IMR-90 (cell line): ENCODE measurements at regions not wholly inside any gene's neighbourhood (a gene's known extent, or its start where the extent isn't known, plus 50 kb on each side); places are given as distances from the start of the nearest gene placed in this dataset.

Experiments
- ATAC-seq: fragments of 200-7000 bp; cut with Tn5 transposase; 2 replicates; pipeline ENCODE4 v1.9.1; 2020; ENCODE audit warnings: low read depth, mild to moderate bottlenecking, moderate library complexity
- BruUV-seq: library from RNA; stranded (reverse); fragments of 400-500 nt; replicated peaks from 2 replicates; lab custom pipeline; 2021; lab: Mats Ljungman, UMichigan
- CTCF ChIA-PET: fragments of 300-600 bp; formaldehyde crosslinking; extraction: SDS; loops from one replicate; lab custom pipeline; 2021; ENCODE audit warnings: antibody characterized with exemption; lab: Yijun Ruan, JAX
- POLR2A ChIA-PET: fragments of 300-600 bp; sonication (Branson Sonifier 250); formaldehyde crosslinking; loops from one replicate; lab custom pipeline; 2022; ENCODE audit warnings: antibody characterized with exemption; ENCODE audit not compliant: unreplicated experiment; lab: Charles Lee
- DNase-seq: peaks from one replicate; pipeline ENCODE4 v3.0.0; 2013
- H2AFZ ChIP-seq: replicated peaks from 2 replicates; pipeline ENCODE3; 2013; ENCODE audit warnings: low read length, mild to moderate bottlenecking; ENCODE audit not compliant: poor library complexity
- H2AK5ac ChIP-seq: 2 replicates; pipeline ENCODE4 v1.6.1; 2013; ENCODE audit warnings: low read depth, low read length, inconsistent platforms
- H2AK9ac ChIP-seq: replicated peaks from 2 replicates; pipeline ENCODE3; 2013; ENCODE audit warnings: mild to moderate bottlenecking, low read depth, low read length, moderate library complexity; ENCODE audit not compliant: poor library complexity
- H2BK120ac ChIP-seq: 2 replicates; pipeline ENCODE4 v1.6.1; 2013; ENCODE audit warnings: low read depth, low read length, inconsistent platforms
- H2BK15ac ChIP-seq: 3 replicates; pipeline ENCODE4 v1.6.1; 2013; ENCODE audit warnings: low read depth, low read length, inconsistent platforms
- H2BK20ac ChIP-seq: 2 replicates; pipeline ENCODE4 v1.6.1; 2013; ENCODE audit warnings: low read depth, mild to moderate bottlenecking, inconsistent platforms, low read length, moderate library complexity
- H2BK5ac ChIP-seq: 2 replicates; pipeline ENCODE4 v1.6.1; 2013; ENCODE audit warnings: mild to moderate bottlenecking, low read depth, low read length, inconsistent platforms; ENCODE audit not compliant: poor library complexity, severe bottlenecking
- H3K14ac ChIP-seq: replicated peaks from 2 replicates; pipeline ENCODE4 v1.6.1; 2013; ENCODE audit warnings: low read depth, low read length, inconsistent platforms
- H3K18ac ChIP-seq: 2 replicates; pipeline ENCODE4 v1.6.1; 2013; ENCODE audit warnings: low read depth, low read length, control low read depth
- H3K23ac ChIP-seq: 2 replicates; pipeline ENCODE4 v1.6.1; 2013; ENCODE audit warnings: low read depth, low read length, inconsistent platforms
- H3K27ac ChIP-seq: 2 replicates; pipeline ENCODE4 v1.5.1; 2013; ENCODE audit warnings: mild to moderate bottlenecking, control low read depth, low read length; ENCODE audit not compliant: insufficient read depth
- H3K27me3 ChIP-seq: 2 replicates; pipeline ENCODE4 v1.6.1; 2013; ENCODE audit warnings: low read length; ENCODE audit not compliant: control insufficient read depth, insufficient read depth
- H3K36me3 ChIP-seq: 2 replicates; pipeline ENCODE4 v1.6.1; 2013; ENCODE audit warnings: low read length, mixed read lengths; ENCODE audit not compliant: control insufficient read depth, insufficient read depth
- H3K4ac ChIP-seq: 2 replicates; pipeline ENCODE4 v1.6.1; 2013; ENCODE audit warnings: low read depth, low read length, inconsistent platforms
- H3K4me1 ChIP-seq: 2 replicates; pipeline ENCODE4 v1.6.1; 2013; ENCODE audit warnings: low read length, mixed read lengths; ENCODE audit not compliant: control insufficient read depth, insufficient read depth
- H3K4me2 ChIP-seq: 2 replicates; pipeline ENCODE4 v1.6.1; 2013; ENCODE audit warnings: low read depth, mild to moderate bottlenecking, control low read depth, low read length, moderate library complexity
- H3K4me3 ChIP-seq: 2 replicates; pipeline ENCODE4 v1.5.1; 2013; ENCODE audit warnings: low read depth, mild to moderate bottlenecking, control low read depth, low read length, moderate library complexity; ENCODE audit not compliant: insufficient read depth
- H3K56ac ChIP-seq: 2 replicates; pipeline ENCODE4 v1.6.1; 2013; ENCODE audit warnings: low read length, inconsistent platforms; ENCODE audit not compliant: insufficient read depth; ENCODE audit errors: extremely low read depth
- H3K79me1 ChIP-seq, 2 experiments: 2 replicates each; pipeline ENCODE4 v1.6.1; 2013; ENCODE audit warnings: low read length in 2 of 2, inconsistent platforms in 1 of 2, low read depth in 1 of 2
- H3K9ac ChIP-seq: 2 replicates; pipeline ENCODE4 v1.6.1; 2013; ENCODE audit warnings: low read depth, low read length, control low read depth
- H3K9me1 ChIP-seq: 2 replicates; pipeline ENCODE4 v1.6.1; 2013; ENCODE audit warnings: low read length, inconsistent platforms; ENCODE audit not compliant: insufficient read depth
- H3K9me3 ChIP-seq: 2 replicates; pipeline ENCODE4 v1.6.1; 2013; ENCODE audit warnings: low read length; ENCODE audit not compliant: control insufficient read depth, insufficient read depth
- H4K20me1 ChIP-seq: 2 replicates; pipeline ENCODE4 v1.6.1; 2013; ENCODE audit warnings: low read length, inconsistent platforms; ENCODE audit not compliant: insufficient read depth
- H4K5ac ChIP-seq: 2 replicates; pipeline ENCODE4 v1.6.1; 2013; ENCODE audit warnings: mild to moderate bottlenecking, low read depth, low read length, control low read depth
- H4K8ac ChIP-seq, 2 experiments: 2 replicates each; pipeline ENCODE4 v1.6.1; 2013; ENCODE audit warnings: low read depth in 2 of 2, low read length in 2 of 2, control low read depth in 1 of 2, inconsistent platforms in 1 of 2
- H4K91ac ChIP-seq: 2 replicates; pipeline ENCODE4 v1.6.1; 2013; ENCODE audit warnings: low read depth, low read length, inconsistent platforms; ENCODE audit not compliant: insufficient read depth
- BHLHE40 ChIP-seq: fragments of 150-350 bp; IDR thresholded peaks from 2 replicates; pipeline ENCODE4 v1.6.1; 2016; ENCODE audit warnings: mild to moderate bottlenecking, low read depth, low read length
- CEBPB ChIP-seq: IDR thresholded peaks from 2 replicates; pipeline ENCODE4 v1.6.1; 2012; ENCODE audit warnings: low read depth, low read length, improper control_type of control experiment
- CHD1 ChIP-seq: IDR thresholded peaks from 2 replicates; pipeline ENCODE4 v1.6.1; 2012; ENCODE audit warnings: low read depth, low read length, improper control_type of control experiment
- CTCF ChIP-seq: conservative IDR thresholded peaks from 2 replicates; pipeline ENCODE4 v1.5.1; 2012; ENCODE audit warnings: mild to moderate bottlenecking, low read depth, low read length, improper control_type of control experiment
- ELK1 ChIP-seq: fragments of 150-350 bp; IDR thresholded peaks from 2 replicates; pipeline ENCODE4 v1.6.1; 2016; ENCODE audit warnings: low read depth, mild to moderate bottlenecking, low read length, moderate library complexity, borderline replicate concordance
- FOS ChIP-seq: fragments of 150-350 bp; IDR thresholded peaks from 2 replicates; pipeline ENCODE4 v1.6.1; 2016; ENCODE audit warnings: low read depth, low read length
- MAFK ChIP-seq: IDR thresholded peaks from 2 replicates; pipeline ENCODE4 v1.6.1; 2012; ENCODE audit warnings: low read depth, low read length, improper control_type of control experiment
- MAZ ChIP-seq: IDR thresholded peaks from 2 replicates; pipeline ENCODE4 v1.6.1; 2012; ENCODE audit warnings: low read depth, mild to moderate bottlenecking, low read length, improper control_type of control experiment, moderate library complexity, borderline replicate concordance
- MXI1 ChIP-seq: IDR thresholded peaks from 2 replicates; pipeline ENCODE4 v1.6.1; 2012; ENCODE audit warnings: low read depth, mild to moderate bottlenecking, low read length, moderate library complexity, borderline replicate concordance
- NFE2L2 ChIP-seq: fragments of 150-350 bp; IDR thresholded peaks from 2 replicates; pipeline ENCODE4 v1.6.1; 2016; ENCODE audit warnings: low read depth, mild to moderate bottlenecking, low read length
- POLR2A ChIP-seq: IDR thresholded peaks from 2 replicates; pipeline ENCODE4 v1.6.1; 2012; ENCODE audit warnings: mild to moderate bottlenecking, low read depth, low read length
- RAD21 ChIP-seq: IDR thresholded peaks from 2 replicates; pipeline ENCODE4 v1.6.1; 2012; ENCODE audit warnings: low read length, improper control_type of control experiment
- RCOR1 ChIP-seq: IDR thresholded peaks from 2 replicates; pipeline ENCODE4 v1.6.1; 2012; ENCODE audit warnings: mild to moderate bottlenecking, low read length, improper control_type of control experiment; ENCODE audit not compliant: insufficient replicate concordance
- RFX5 ChIP-seq: IDR thresholded peaks from 2 replicates; pipeline ENCODE4 v1.8.0; 2012; ENCODE audit warnings: low read depth, mild to moderate bottlenecking, low read length, moderate library complexity
- SMC3 ChIP-seq: fragments of 150-350 bp; IDR thresholded peaks from 2 replicates; pipeline ENCODE4 v1.6.1; 2016; ENCODE audit warnings: low read depth, mild to moderate bottlenecking, antibody characterized with exemption, low read length, moderate library complexity
- USF2 ChIP-seq: fragments of 150-350 bp; IDR thresholded peaks from 2 replicates; pipeline ENCODE4 v1.6.1; 2017; ENCODE audit warnings: mild to moderate bottlenecking, antibody characterized with exemption, low read length, low read depth
- dilution Hi-C: fragments of 300-500 bp; cut with HindIII; formaldehyde crosslinking; loops from one replicate; pipeline ENCODE4 v1.14.3; 2018; ENCODE audit warnings: low sequenced_read_pairs; ENCODE audit not compliant: unreplicated experiment
- in situ Hi-C: fragments of 300-500 bp; cut with MboI; formaldehyde crosslinking; loops from 3 replicates; pipeline ENCODE4 v1.14.3; 2019; ENCODE audit warnings: low sequenced_read_pairs, inconsistent platforms, mixed read lengths
- intact Hi-C: fragments of 100-400 bp; cut with micrococcal nuclease; formaldehyde crosslinking; loops from 2 replicates; pipeline ENCODE4 v1.10.0; 2022

- Histone ChIP-seq H3K27ac (no peak overlapping the region), H3K56ac (no peak overlapping the region), H3K4ac (no peak overlapping the region), H2BK15ac (no peak overlapping the region), H2BK20ac (no peak overlapping the region), H3K4me2 (no peak overlapping the region), H3K79me1 (no peaks in the 10 kb centered on the region), H3K4me3 (no peak overlapping the region), H2AK9ac (no peak overlapping the region), H2AFZ (no peak overlapping the region), H3K9me3 (no peaks in the 10 kb centered on the region), H3K23ac (no peak overlapping the region), H4K8ac (no peak overlapping the region), H4K5ac (no peak overlapping the region), H3K14ac (no peak overlapping the region), H2BK120ac (no peak overlapping the region), H3K36me3 (no peaks in the 10 kb centered on the region), H4K91ac (no peak overlapping the region), H3K9me1 (no peaks in the 10 kb centered on the region), H2AK5ac (no peak overlapping the region), H3K9ac (no peak overlapping the region), H3K18ac (no peak overlapping the region), H4K20me1 (no peaks in the 10 kb centered on the region), H3K4me1 (peaks cover 1% of the 10 kb centered on the region; the same call in 1 of the 2 replicates), H2BK5ac (no peak overlapping the region), H3K27me3 (no peaks in the 10 kb centered on the region)
- BruUV-seq = no TSS peak
- no peak for TF ChIP-seq MXI1
- no peak for TF ChIP-seq CHD1
- no peak for TF ChIP-seq RFX5
- TF ChIP-seq ELK1 = no peak
- no peak for TF ChIP-seq FOS
- no peak for TF ChIP-seq NFE2L2
- TF ChIP-seq RAD21 = no peak
- no peak for TF ChIP-seq BHLHE40
- TF ChIP-seq MAFK = no peak
- no peak for TF ChIP-seq CTCF
- no peak for TF ChIP-seq CEBPB
- TF ChIP-seq MAZ = no peak
- no peak for TF ChIP-seq USF2
- TF ChIP-seq RCOR1 = no peak
- no peak for TF ChIP-seq SMC3
- TF ChIP-seq POLR2A = no peak
- CTCF ChIA-PET = no interaction called here
- no peak for DNase-seq
- POLR2A ChIA-PET = no interaction called here
- in situ Hi-C loops (no loop called here), dilution Hi-C loops (no loop called here), intact Hi-C loops (no loop called here)
- no peak for ATAC-seq
These were observed 84.7 kb downstream of the ARL5B start for GRCh38 chr10:18743926-18744325.
